HL-60 (cell line): ENCODE measurements at regions not wholly inside any gene's neighbourhood (a gene's known extent, or its start where the extent isn't known, plus 50 kb on each side); places are given as distances from the start of the nearest gene placed in this dataset.

Experiments
- POLR2AphosphoS5 ChIP-seq: IDR thresholded peaks from 2 replicates; pipeline ENCODE4 v1.6.1; 2012; ENCODE audit warnings: low read depth
- TF ChIP-seq, protein P1 (sequence below): IDR thresholded peaks from 2 replicates; pipeline ENCODE4 v1.6.1; 2012; ENCODE audit warnings: low read depth; ENCODE audit not compliant: insufficient replicate concordance

DNA sequence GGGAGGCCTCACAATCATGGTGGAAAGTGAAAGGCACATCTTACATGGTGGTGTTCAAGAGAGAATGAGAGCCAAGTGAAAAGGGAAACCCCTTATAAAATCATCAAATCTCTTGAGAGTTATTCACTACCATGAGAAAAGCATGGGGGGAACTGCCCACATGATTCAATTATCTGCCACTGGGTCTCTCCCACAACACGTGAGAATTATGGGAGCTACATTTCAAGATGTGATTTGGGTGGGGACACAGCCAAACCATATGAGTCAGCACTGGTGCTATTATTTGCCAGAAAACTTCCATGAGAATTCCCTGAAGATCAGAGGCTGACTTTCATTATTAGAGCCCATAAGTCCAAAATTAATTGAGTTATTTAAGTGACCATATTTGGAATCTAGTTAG is 1001.2 kb upstream of the POT1 start:
- no peak for TF ChIP-seq POLR2AphosphoS5
- TF ChIP-seq, protein P1, sequence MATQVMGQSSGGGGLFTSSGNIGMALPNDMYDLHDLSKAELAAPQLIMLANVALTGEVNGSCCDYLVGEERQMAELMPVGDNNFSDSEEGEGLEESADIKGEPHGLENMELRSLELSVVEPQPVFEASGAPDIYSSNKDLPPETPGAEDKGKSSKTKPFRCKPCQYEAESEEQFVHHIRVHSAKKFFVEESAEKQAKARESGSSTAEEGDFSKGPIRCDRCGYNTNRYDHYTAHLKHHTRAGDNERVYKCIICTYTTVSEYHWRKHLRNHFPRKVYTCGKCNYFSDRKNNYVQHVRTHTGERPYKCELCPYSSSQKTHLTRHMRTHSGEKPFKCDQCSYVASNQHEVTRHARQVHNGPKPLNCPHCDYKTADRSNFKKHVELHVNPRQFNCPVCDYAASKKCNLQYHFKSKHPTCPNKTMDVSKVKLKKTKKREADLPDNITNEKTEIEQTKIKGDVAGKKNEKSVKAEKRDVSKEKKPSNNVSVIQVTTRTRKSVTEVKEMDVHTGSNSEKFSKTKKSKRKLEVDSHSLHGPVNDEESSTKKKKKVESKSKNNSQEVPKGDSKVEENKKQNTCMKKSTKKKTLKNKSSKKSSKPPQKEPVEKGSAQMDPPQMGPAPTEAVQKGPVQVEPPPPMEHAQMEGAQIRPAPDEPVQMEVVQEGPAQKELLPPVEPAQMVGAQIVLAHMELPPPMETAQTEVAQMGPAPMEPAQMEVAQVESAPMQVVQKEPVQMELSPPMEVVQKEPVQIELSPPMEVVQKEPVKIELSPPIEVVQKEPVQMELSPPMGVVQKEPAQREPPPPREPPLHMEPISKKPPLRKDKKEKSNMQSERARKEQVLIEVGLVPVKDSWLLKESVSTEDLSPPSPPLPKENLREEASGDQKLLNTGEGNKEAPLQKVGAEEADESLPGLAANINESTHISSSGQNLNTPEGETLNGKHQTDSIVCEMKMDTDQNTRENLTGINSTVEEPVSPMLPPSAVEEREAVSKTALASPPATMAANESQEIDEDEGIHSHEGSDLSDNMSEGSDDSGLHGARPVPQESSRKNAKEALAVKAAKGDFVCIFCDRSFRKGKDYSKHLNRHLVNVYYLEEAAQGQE = no peak
